Trophoblast cell (in vitro differentiated cells and primary cell): ENCODE measurements at regions not wholly inside any gene's neighbourhood (a gene's known extent, or its start where the extent isn't known, plus 50 kb on each side); places are given as distances from the start of the nearest gene placed in this dataset.
A peak's percentile ranks its signal among the peaks of the same experiment; 100 is the strongest.

Source experiments
- DNase-seq, 2 donors: peaks; one replicate each; pipeline ENCODE4 v3.0.0-alpha.2; 2016
- H2AFZ ChIP-seq: 2 replicates; pipeline ENCODE4 v1.6.1; 2013; ENCODE audit warnings: low read length, moderate library complexity, mild to moderate bottlenecking; ENCODE audit not compliant: insufficient read depth, poor library complexity
- H2AK5ac ChIP-seq: 2 replicates; pipeline ENCODE4 v1.6.1; 2013; ENCODE audit warnings: mild to moderate bottlenecking, low read length
- H2BK120ac ChIP-seq: 2 replicates; pipeline ENCODE4 v1.6.1; 2013; ENCODE audit warnings: low read length, mild to moderate bottlenecking, moderate library complexity; ENCODE audit not compliant: insufficient read depth, poor library complexity
- H2BK12ac ChIP-seq: 2 replicates; pipeline ENCODE4 v1.6.1; 2013; ENCODE audit warnings: mild to moderate bottlenecking, low read length, moderate library complexity
- H2BK5ac ChIP-seq: 2 replicates; pipeline ENCODE4 v1.6.1; 2013; ENCODE audit warnings: low read length, low read depth, moderate library complexity, mild to moderate bottlenecking; ENCODE audit not compliant: poor library complexity
- H3K14ac ChIP-seq: 2 replicates; pipeline ENCODE4 v1.6.1; 2013; ENCODE audit warnings: mild to moderate bottlenecking, low read length
- H3K18ac ChIP-seq: 2 replicates; pipeline ENCODE4 v1.6.1; 2013; ENCODE audit warnings: mild to moderate bottlenecking, low read length
- H3K23ac ChIP-seq: 2 replicates; pipeline ENCODE4 v1.6.1; 2013; ENCODE audit warnings: low read length
- H3K27ac ChIP-seq: 2 replicates; pipeline ENCODE4 v1.5.1; 2013; ENCODE audit warnings: low read depth, mild to moderate bottlenecking, inconsistent platforms, low read length, moderate library complexity
- H3K27me3 ChIP-seq: 2 replicates; pipeline ENCODE4 v1.6.1; 2013; ENCODE audit warnings: inconsistent platforms, mild to moderate bottlenecking, low read length, moderate library complexity; ENCODE audit not compliant: insufficient read depth
- H3K36me3 ChIP-seq, 2 experiments: 1 replicate in 1 of 2; 2 replicates in 1 of 2; pipeline ENCODE4 v1.6.1; 2013; ENCODE audit warnings: low read length in 2 of 2, mild to moderate bottlenecking in 2 of 2, moderate library complexity in 1 of 2; ENCODE audit not compliant: insufficient read depth in 2 of 2, control insufficient read depth in 1 of 2
- H3K4ac ChIP-seq: 2 replicates; pipeline ENCODE4 v1.6.1; 2013; ENCODE audit warnings: low read depth, mild to moderate bottlenecking, low read length, moderate library complexity
- H3K4me1 ChIP-seq, 2 experiments: 1 replicate in 1 of 2; 2 replicates in 1 of 2; pipeline ENCODE4 v1.6.1; 2013; ENCODE audit warnings: low read length in 2 of 2, mild to moderate bottlenecking in 2 of 2, moderate library complexity in 1 of 2; ENCODE audit not compliant: insufficient read depth in 2 of 2, control insufficient read depth in 1 of 2
- H3K4me2 ChIP-seq: 2 replicates; pipeline ENCODE4 v1.6.1; 2013; ENCODE audit warnings: inconsistent platforms, mild to moderate bottlenecking, low read length, moderate library complexity
- H3K4me3 ChIP-seq: 2 replicates; pipeline ENCODE4 v1.5.1; 2013; ENCODE audit warnings: mild to moderate bottlenecking, low read depth, low read length, inconsistent platforms
- H3K79me1 ChIP-seq: one replicate; pipeline ENCODE4 v1.6.1; 2013; ENCODE audit warnings: low read length
- H3K79me2 ChIP-seq: 2 replicates; pipeline ENCODE4 v1.6.1; 2013; ENCODE audit warnings: low read length, mild to moderate bottlenecking; ENCODE audit not compliant: control insufficient read depth, insufficient read depth, poor library complexity
- H3K9ac ChIP-seq: 2 replicates; pipeline ENCODE4 v1.6.1; 2013; ENCODE audit warnings: mild to moderate bottlenecking, low read length
- H3K9me3 ChIP-seq: 2 replicates; pipeline ENCODE4 v1.6.1; 2013; ENCODE audit warnings: low read depth, mild to moderate bottlenecking, control low read depth, inconsistent platforms, low read length; ENCODE audit not compliant: insufficient read depth
- H4K12ac ChIP-seq: 2 replicates; pipeline ENCODE4 v1.6.1; 2013; ENCODE audit warnings: low read depth, mild to moderate bottlenecking, low read length, moderate library complexity
- H4K8ac ChIP-seq: 2 replicates; pipeline ENCODE4 v1.6.1; 2013; ENCODE audit warnings: low read depth, mild to moderate bottlenecking, low read length, moderate library complexity
- H4K91ac ChIP-seq: one replicate; pipeline ENCODE4 v1.6.1; 2013; ENCODE audit warnings: low read depth, mild to moderate bottlenecking, low read length, moderate library complexity
- WGBS: extraction: QIAGEN DNeasy Blood & Tissue Kit; methylation state at CpG from one replicate; pipeline ENCODE4 v1.1.7; 2013; ENCODE audit warnings: missing lambda C conversion rate; ENCODE audit not compliant: insufficient read length, insufficient coverage; ENCODE audit errors: extremely low coverage; 5-methylcytosine and 5-hydroxymethylcytosine counted together

- H2BK5ac ChIP-seq, result no peak overlapping the region
- no peaks in the 10 kb centered on the region for H3K36me3 ChIP-seq
- no peaks in the 10 kb centered on the region for H3K79me1 ChIP-seq
- H4K12ac ChIP-seq, result no peak overlapping the region
- H2BK12ac ChIP-seq, result no peak overlapping the region
- no peak overlapping the region for H2BK120ac ChIP-seq
- no peaks in the 10 kb centered on the region for H3K27me3 ChIP-seq
- H3K79me2 ChIP-seq, result no peaks in the 10 kb centered on the region
- no peak overlapping the region for H4K91ac ChIP-seq
- no peak overlapping the region for H3K18ac ChIP-seq
- no peaks in the 10 kb centered on the region for H3K9me3 ChIP-seq
- no peak for DNase-seq
- no peak overlapping the region for H2AFZ ChIP-seq
- H2AK5ac ChIP-seq, result no peak overlapping the region
- H3K9ac ChIP-seq, result no peak overlapping the region
- no peak overlapping the region for H3K23ac ChIP-seq
- no peak overlapping the region for H3K27ac ChIP-seq
- no peak overlapping the region for H3K4me3 ChIP-seq
- no peak overlapping the region for H3K4ac ChIP-seq
- no peak overlapping the region for H3K4me2 ChIP-seq
- H3K14ac ChIP-seq, result no peak overlapping the region
- no peaks in the 10 kb centered on the region for H3K4me1 ChIP-seq
- no peak overlapping the region for H4K8ac ChIP-seq
- WGBS, result no CpG with 5 or more reads among the region's 1 CpG
Observed at GRCh38 chr7:17150018-17150417, 148.4 kb upstream of the AHR start.

GRCh38 chr7:17152721-17153120, 145.7 kb upstream of the AHR start:
- Histone ChIP-seq H2AK5ac (no peak overlapping the region), H3K27ac (no peak overlapping the region), H3K4me2 (no peak overlapping the region), H3K4me1 (no peaks in the 10 kb centered on the region), H4K8ac (no peak overlapping the region), H3K9ac (no peak overlapping the region), H4K12ac (no peak overlapping the region), H3K14ac (no peak overlapping the region), H3K27me3 (no peaks in the 10 kb centered on the region), H3K18ac (no peak overlapping the region), H2BK5ac (no peak overlapping the region), H2BK12ac (no peak overlapping the region), H2AFZ (no peak overlapping the region), H3K36me3 (no peaks in the 10 kb centered on the region), H3K79me2 (no peaks in the 10 kb centered on the region), H3K9me3 (no peaks in the 10 kb centered on the region), H3K79me1 (no peaks in the 10 kb centered on the region), H3K4ac (no peak overlapping the region), H2BK120ac (no peak overlapping the region), H4K91ac (no peak overlapping the region), H3K4me3 (no peak overlapping the region), H3K23ac (no peak overlapping the region)
- WGBS, result no CpG with 5 or more reads among the region's 4 CpGs
- peak; percentile 2 to 30 for DNase-seq

GRCh38 chr7:17153536-17153935, 144.9 kb upstream of the AHR start:
- no peak overlapping the region for H3K18ac ChIP-seq
- no peak overlapping the region for H4K91ac ChIP-seq
- H3K4ac ChIP-seq, result no peak overlapping the region
- no peak overlapping the region for H2BK12ac ChIP-seq
- no peaks in the 10 kb centered on the region for H3K4me1 ChIP-seq
- H3K4me3 ChIP-seq, result no peak overlapping the region
- no peak overlapping the region for H2AFZ ChIP-seq
- no peak overlapping the region for H3K23ac ChIP-seq
- no peak overlapping the region for H3K14ac ChIP-seq
- no peak overlapping the region for H2AK5ac ChIP-seq
- H3K9ac ChIP-seq, result no peak overlapping the region
- H3K4me2 ChIP-seq, result no peak overlapping the region
- H2BK120ac ChIP-seq, result no peak overlapping the region
- H3K79me1 ChIP-seq, result no peaks in the 10 kb centered on the region
- no peaks in the 10 kb centered on the region for H3K79me2 ChIP-seq
- H2BK5ac ChIP-seq, result no peak overlapping the region
- H4K8ac ChIP-seq, result no peak overlapping the region
- peak in 1 of 2 donors; percentile 13 for DNase-seq
- H3K27ac ChIP-seq, result no peak overlapping the region
- H3K27me3 ChIP-seq, result no peaks in the 10 kb centered on the region
- H3K36me3 ChIP-seq, result no peaks in the 10 kb centered on the region
- no peaks in the 10 kb centered on the region for H3K9me3 ChIP-seq
- H4K12ac ChIP-seq, result no peak overlapping the region
- no CpG with 5 or more reads among the region's 3 CpGs for WGBS

GRCh38 chr7:17155529-17155928, 142.9 kb upstream of the AHR start:
- H3K79me1 ChIP-seq, result no peaks in the 10 kb centered on the region
- no peaks in the 10 kb centered on the region for H3K9me3 ChIP-seq
- H3K4me2 ChIP-seq, result no peak overlapping the region
- H2AK5ac ChIP-seq, result no peak overlapping the region
- no peak overlapping the region for H4K91ac ChIP-seq
- H3K27ac ChIP-seq, result no peak overlapping the region
- no peak overlapping the region for H4K12ac ChIP-seq
- H3K27me3 ChIP-seq, result no peaks in the 10 kb centered on the region
- H3K36me3 ChIP-seq, result no peaks in the 10 kb centered on the region
- H3K4me3 ChIP-seq, result no peak overlapping the region
- no peak overlapping the region for H3K9ac ChIP-seq
- H3K14ac ChIP-seq, result no peak overlapping the region
- no peak overlapping the region for H3K4ac ChIP-seq
- no peak overlapping the region for H3K23ac ChIP-seq
- H2AFZ ChIP-seq, result no peak overlapping the region
- H4K8ac ChIP-seq, result no peak overlapping the region
- H2BK12ac ChIP-seq, result no peak overlapping the region
- H3K4me1 ChIP-seq, result no peaks in the 10 kb centered on the region
- no peak overlapping the region for H2BK120ac ChIP-seq
- no peak overlapping the region for H2BK5ac ChIP-seq
- no peak overlapping the region for H3K18ac ChIP-seq
- DNase-seq, result no peak
- H3K79me2 ChIP-seq, result no peaks in the 10 kb centered on the region
